Mammary epithelial cell (primary cell): ENCODE measurements at regions not wholly inside any gene's neighbourhood (a gene's known extent, or its start where the extent isn't known, plus 50 kb on each side); places are given as distances from the start of the nearest gene placed in this dataset.

Experiments used
- CTCF ChIP-seq, 2 donors: IDR thresholded peaks in 1 of 2; conservative IDR thresholded peaks in 1 of 2; 2 replicates each; pipeline ENCODE4 v1.5.1; 2011 to 2012; ENCODE audit warnings: inconsistent platforms in 2 of 2, low read length in 2 of 2, mild to moderate bottlenecking in 2 of 2, control low read depth in 1 of 2, low read depth in 1 of 2; ENCODE audit not compliant: insufficient read depth in 1 of 2; ENCODE audit errors: extremely low read depth in 1 of 2
- EZH2 ChIP-seq: IDR thresholded peaks from 2 replicates; pipeline ENCODE4 v1.6.1; 2012; ENCODE audit warnings: low read length, inconsistent platforms, borderline replicate concordance

GRCh38 chr2:161486111-161486510 is 70.0 kb downstream of the TBR1 start:
- TF ChIP-seq CTCF (conservative IDR thresholded peaks at IDR 0.05 in 1 of 2, IDR thresholded peaks at IDR 0.05 in 1 of 2; ENCODE audit: extremely low read depth in 1 of 2, insufficient read depth in 1 of 2, low read depth in 1 of 2, low read length in 2 of 2) (no peak), EZH2 (no peak)
